PFSK-1 (cell line): ENCODE measurements at regions not wholly inside any gene's neighbourhood (a gene's known extent, or its start where the extent isn't known, plus 50 kb on each side); places are given as distances from the start of the nearest gene placed in this dataset.

ENCODE experiments used
- FOXP2 ChIP-seq: optimal IDR thresholded peaks from 2 replicates; pipeline ENCODE3; 2011; ENCODE audit warnings: borderline replicate concordance, control low read depth, inconsistent platforms; ENCODE audit not compliant: insufficient read depth; ENCODE audit errors: extremely low read length, extremely low read depth
- POLR2AphosphoS5 ChIP-seq: IDR thresholded peaks from 2 replicates; pipeline ENCODE4 v1.6.1; 2012; ENCODE audit warnings: low read depth, mild to moderate bottlenecking, control low read depth, low read length, moderate library complexity
- TAF1 ChIP-seq: IDR thresholded peaks from 2 replicates; pipeline ENCODE4 v1.6.1; 2012; ENCODE audit warnings: low read length, control low read depth, borderline replicate concordance; ENCODE audit not compliant: insufficient read depth
- TF ChIP-seq, protein P1 (sequence below), 2 experiments: IDR thresholded peaks; 2 replicates each; pipeline versions ENCODE4 v1.6.1 to v1.8.0; 2011 to 2012; ENCODE audit warnings: low read depth in 2 of 2, low read length in 2 of 2, control low read depth in 1 of 2, inconsistent platforms in 1 of 2, mild to moderate bottlenecking in 1 of 2, moderate library complexity in 1 of 2; ENCODE audit not compliant: insufficient read depth in 1 of 2

DNA sequence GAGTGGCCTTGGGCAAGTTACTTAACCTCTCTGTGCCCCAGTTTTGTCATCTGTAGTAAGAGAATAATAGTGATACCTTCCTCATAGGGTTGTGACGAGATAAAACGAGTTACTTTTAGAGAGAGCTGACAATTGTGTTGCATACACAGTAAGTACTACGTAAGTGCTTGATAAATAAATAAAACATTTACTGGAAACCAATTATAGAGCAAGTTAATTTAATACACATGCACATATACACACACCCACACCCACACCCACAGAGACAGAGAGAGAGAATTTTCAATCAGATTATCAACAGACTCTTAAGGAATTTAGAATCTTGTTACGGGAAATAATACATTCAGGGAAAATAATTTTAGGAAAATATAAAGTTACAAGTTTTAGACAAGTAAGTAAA is 1045.8 kb upstream of the TENM4 start:
- no peak for TF ChIP-seq POLR2AphosphoS5
- TF ChIP-seq, protein P1, sequence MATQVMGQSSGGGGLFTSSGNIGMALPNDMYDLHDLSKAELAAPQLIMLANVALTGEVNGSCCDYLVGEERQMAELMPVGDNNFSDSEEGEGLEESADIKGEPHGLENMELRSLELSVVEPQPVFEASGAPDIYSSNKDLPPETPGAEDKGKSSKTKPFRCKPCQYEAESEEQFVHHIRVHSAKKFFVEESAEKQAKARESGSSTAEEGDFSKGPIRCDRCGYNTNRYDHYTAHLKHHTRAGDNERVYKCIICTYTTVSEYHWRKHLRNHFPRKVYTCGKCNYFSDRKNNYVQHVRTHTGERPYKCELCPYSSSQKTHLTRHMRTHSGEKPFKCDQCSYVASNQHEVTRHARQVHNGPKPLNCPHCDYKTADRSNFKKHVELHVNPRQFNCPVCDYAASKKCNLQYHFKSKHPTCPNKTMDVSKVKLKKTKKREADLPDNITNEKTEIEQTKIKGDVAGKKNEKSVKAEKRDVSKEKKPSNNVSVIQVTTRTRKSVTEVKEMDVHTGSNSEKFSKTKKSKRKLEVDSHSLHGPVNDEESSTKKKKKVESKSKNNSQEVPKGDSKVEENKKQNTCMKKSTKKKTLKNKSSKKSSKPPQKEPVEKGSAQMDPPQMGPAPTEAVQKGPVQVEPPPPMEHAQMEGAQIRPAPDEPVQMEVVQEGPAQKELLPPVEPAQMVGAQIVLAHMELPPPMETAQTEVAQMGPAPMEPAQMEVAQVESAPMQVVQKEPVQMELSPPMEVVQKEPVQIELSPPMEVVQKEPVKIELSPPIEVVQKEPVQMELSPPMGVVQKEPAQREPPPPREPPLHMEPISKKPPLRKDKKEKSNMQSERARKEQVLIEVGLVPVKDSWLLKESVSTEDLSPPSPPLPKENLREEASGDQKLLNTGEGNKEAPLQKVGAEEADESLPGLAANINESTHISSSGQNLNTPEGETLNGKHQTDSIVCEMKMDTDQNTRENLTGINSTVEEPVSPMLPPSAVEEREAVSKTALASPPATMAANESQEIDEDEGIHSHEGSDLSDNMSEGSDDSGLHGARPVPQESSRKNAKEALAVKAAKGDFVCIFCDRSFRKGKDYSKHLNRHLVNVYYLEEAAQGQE (IDR thresholded peaks at IDR 0.05; ENCODE audit: insufficient read depth in 1 of 2, low read depth in 2 of 2, low read length in 2 of 2): no peak
- no peak for TF ChIP-seq TAF1
- no peak for TF ChIP-seq FOXP2
